Posterior cingulate gyrus (tissue), 11 donors: ENCODE measurements at regions not wholly inside any gene's neighbourhood (a gene's known extent, or its start where the extent isn't known, plus 50 kb on each side); places are given as distances from the start of the nearest gene placed in this dataset.
"Not testable (repeated sequence)": the region's sequence is repeated elsewhere in the genome, so short reads cannot be mapped to it uniquely, and the experiment has no call there.

Experiments
- DNase-seq, 10 donors: peaks; one replicate each; pipeline versions ENCODE4 v3.0.0 to v3.0.0-alpha.2; 2020 to 2021; ENCODE audit warnings: mixed read lengths in 3 of 10
- intact Hi-C: fragments of 100-400 bp; cut with DNase I; formaldehyde crosslinking; loops from one replicate; pipeline ENCODE4 v1.15.1; 2023

DNA sequence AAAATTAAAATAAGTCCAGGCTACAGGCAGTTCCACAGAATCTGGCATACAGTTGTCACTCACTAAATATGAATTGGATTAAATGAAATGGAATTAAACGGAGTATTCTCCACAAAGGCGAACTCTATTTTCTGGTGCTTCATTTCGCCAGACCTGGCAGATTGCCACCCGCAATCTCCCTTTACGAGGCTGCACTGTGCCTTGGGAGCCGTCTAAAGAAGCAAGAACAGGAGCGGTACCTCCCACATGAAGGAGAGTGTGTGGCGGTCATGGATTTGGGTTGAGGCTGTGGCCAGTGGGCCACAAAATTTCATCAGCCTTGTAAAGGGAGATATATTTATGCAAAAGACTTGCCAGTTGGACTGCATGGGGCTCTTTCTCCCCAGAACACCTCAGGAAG, 151.0 kb downstream of the OSR1 start:
- intact Hi-C loops = no loop called here
- DNase-seq = peak in 1 of 10 donors; percentile 69

DNA sequence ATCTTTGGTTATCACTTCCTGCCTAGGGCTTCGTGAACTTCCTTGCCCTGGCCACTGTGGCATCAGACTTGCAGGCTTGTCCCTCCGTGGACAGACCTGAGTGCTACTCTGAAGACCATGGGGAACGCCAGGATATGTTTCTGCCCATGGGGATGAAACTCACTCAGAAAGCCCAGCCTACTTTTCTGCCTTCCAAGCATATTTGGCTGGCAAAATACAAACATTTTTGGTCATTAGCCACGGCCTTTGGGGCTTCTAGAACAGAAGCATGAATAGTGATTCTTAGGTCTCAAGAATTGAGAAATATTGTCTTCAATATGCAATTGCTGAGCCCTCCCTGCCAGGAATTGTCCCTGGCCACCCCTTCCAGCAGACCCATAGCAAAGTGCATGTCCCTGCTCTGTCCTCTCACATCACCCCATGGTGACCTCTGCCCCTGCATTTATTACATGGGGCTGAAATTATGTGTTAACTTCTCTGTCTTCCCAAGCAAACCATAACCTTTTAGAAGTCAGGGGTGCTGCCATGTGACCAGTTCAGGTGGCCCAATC, 152.4 kb downstream of the OSR1 start:
- no peak for DNase-seq
- intact Hi-C loops = no loop called here

DNA sequence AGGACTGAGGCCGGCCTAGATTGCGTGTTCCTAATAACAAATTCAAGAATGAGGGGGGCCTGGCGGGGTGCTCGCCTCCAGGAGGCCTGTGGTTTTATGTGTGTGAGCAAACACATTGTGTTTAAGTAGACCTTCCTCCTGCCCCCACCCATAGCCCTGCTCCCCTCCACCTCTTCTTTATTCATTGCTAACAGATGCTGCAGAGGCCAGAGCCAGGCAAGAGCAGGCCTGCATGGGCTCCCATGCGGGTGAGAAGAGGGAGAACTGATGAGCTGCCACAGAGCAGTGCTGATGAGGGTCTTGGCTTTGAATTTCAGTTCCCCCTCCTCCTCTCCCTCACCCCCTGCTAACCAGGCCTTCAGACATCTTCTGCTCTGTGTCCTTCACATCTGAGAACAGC, 154.6 kb downstream of the OSR1 start:
- DNase-seq = no peak
- intact Hi-C loops = no loop called here

DNA sequence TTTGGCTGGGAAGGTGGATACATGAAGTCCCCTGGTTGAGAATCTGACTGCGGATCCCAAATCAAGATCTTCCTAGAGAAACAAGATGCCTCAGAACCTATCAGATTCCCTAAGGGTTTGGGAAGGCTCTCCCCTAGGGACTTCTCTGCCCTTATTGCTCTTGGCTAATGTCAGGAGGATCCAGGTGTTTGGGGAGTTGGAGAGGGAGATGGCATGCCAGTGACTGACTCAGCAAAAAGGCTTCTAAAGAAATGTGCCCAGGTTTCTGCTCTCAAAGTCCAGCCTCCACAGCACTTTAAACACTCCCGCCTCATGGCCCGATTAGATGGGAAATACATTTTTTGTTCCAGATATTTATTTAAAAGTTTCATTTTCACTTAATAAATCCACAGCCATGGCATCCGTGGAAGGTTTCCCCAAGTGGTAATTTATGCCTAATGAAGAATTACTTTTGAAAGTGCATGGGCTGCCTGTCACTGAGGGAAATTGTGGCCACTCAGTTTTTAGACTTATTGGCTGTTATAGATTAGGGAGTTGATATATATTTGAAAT, 156.4 kb downstream of the OSR1 start:
- no peak for DNase-seq
- intact Hi-C loops = no loop called here

DNA sequence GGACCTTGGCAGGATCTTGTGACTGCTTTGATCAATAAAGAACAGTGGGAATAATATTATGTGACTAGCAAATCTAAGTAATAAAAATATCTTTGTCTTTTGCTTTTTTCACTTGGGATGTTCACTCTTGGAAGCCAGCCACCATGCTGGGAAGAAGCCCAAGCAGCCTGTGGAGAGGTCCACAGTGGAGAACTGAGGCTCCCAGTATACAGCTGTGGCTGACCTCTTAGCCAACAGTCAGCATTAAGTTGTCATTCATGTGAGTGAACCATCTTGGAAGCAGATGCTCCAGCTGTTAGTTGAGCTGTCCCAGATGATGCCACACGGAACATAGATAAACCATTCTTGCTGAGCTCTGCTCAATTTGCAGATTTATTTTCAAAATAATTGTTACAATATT, 160.0 kb downstream of the OSR1 start:
- DNase-seq = peak in 2 of 10 donors; percentile 29 to 78

DNA sequence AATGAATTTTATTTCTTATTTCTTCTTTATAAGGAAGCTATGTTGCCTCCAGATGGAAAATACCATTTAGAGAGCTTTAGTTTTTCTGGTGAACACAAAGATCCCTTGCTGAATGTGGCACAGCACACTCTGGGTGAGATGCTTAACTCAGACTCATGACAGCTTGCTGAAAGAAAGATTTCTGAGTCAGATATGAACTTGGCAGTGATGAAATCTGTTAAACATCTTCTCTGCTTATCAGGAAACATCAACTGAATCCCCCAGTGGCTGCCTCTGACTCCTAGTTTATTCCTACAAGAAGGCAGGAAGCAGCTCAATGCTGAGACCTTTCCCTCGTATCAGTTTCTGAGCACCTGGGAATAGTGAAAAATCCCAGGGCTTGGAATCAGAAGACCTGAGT, 162.8 kb downstream of the OSR1 start:
- DNase-seq = no peak
- intact Hi-C loops = no loop called here

More for the DNA sequence above, 160.0 kb downstream of the OSR1 start:
- intact Hi-C loops = no loop called here

DNA sequence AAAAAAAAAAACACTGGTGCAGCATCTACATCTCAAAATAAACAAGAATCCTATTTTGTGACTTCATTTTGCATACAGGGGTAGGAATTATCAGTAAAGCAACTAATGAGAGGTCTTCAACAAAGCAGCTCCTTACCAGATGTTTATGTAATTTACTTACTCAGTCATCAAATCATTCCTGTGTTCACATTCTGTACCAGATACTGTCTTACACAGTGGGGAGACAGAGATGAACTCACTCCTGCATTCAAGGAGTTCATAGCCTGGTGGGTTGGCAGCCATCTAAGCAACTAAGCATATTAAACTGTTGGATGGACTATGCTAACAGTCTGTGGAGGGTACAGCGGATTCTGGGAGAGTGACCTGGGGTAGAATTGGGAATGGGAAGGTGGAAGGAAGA, 169.0 kb downstream of the OSR1 start:
- no peak for DNase-seq
- intact Hi-C loops = no loop called here

DNA sequence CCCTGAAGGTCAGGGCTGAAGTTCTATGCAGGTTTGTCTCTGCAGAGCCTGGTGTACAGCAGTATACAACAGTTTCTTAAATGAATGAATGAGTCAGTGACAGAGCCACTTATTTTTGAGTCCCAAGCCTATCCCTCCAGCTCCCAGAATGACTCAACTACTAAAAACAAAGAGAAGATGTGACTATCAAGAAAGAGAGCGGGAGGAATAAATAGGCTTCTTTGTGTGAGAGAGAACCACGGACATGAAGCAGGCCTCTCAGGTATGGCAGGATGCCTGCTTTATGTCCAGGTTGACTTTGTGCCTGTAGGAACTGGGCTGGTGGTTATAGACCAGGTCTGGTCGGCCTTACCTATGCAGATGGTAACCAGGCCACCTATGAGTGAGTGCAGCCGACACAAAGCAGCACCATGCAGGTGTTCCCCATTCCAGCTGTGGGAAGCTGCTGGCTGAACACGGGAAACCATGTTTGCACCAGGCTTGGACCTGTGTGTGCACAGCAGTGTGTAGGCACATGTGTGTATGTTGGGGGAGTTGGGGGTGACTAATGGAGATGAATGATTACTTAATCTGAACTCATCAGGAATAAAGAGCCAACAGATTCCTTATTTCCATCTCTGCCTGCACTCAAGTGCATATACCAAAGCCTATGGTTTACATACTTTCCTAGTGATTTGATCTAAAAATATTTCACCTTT, 171.0 kb downstream of the OSR1 start:
- DNase-seq = peak in 1 of 10 donors; percentile 30

DNA sequence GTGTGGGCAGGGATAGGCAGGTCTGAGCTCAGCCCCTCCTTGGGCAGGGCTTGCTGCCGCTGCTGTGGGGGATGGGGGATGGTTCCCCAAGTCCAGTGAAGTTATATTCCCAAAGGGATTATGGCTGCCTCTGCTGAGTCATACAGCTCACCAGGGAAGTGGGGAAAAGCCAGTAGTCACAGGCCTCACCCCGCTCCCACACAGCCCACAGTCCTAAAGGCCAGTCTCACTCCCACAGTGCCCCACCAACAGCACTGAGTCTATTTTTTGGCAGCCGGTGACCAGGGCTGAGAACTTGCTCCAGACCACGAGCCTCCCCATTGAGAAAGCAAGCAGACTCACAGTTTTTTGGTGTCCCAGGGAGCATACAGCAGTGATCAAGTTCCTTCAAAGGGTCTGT, 173.3 kb downstream of the OSR1 start:
- peak in 2 of 10 donors; percentile 55 to 65 for DNase-seq
- intact Hi-C loops = no loop called here

More for the DNA sequence above, 171.0 kb downstream of the OSR1 start:
- intact Hi-C loops = no loop called here

DNA sequence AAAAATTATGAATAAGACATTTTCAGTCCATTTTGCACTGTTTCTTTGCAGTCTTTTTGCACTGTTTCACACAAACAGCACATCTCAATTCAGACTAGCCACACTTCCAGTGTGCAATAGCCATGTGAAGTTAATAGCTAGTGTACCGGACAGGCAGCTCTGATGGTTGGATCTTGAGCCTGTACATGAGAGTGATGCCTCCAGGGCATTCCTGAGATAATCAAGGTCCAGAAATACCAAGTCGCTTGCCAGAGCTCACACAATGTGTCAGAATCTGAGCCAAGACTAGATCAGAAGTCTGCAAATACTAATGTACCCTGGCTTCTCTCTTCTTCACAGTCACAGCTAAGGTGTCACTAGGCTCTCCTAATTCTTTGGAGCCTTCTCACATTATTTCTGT, 180.2 kb downstream of the OSR1 start:
- intact Hi-C loops = no loop called here
- no peak for DNase-seq

DNA sequence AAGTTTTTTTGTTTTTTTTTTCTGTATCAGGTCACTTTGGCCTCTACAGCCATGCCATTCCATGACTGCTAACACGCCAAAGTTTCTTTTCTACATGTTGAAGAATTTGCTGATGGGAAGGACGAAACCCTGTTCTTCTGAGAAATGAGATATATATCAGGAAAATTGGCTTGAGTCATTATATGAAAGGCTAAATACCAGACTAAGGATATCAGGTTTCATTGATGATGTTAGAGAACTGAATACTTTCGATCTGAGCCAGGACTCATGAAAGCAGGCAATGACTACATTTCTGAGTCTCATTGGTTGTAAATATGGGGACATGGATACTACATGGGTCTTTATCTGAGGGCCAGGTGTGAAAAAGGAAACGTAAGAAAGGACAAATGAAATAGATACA, 181.4 kb downstream of the OSR1 start:
- intact Hi-C loops = no loop called here
- no peak for DNase-seq

DNA sequence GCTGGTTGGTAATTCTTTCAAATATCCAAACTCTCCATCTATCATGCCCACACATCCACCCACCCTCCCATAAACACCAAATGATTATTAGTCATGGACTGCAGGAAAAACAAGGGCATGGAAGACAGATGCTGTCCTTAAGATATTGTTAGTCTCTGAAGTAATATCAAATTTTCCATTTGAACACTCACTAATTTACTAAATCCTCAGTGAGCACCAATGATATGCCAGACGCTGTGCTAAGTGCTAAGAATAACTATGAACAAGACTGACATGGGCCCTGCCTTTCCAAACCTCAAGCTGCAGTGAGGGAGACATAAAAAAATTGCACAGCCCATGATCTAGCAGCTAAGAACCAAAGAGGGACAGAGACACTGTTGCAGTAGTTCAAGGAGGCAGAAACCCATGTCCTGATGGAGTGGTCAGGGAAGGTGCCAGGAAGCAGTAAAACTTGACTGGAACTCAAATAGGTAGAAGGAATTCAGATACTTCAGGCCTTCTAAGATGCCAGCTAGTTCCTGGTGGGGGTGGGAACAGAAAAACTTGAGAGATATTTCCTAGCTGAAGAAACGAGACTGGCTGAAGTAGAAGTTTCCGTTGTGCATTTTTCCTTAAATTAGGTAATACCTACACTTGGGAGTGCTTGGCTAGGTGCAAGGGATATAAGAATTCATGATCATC, 182.1 kb downstream of the OSR1 start:
- intact Hi-C loops = no loop called here
- no peak for DNase-seq

DNA sequence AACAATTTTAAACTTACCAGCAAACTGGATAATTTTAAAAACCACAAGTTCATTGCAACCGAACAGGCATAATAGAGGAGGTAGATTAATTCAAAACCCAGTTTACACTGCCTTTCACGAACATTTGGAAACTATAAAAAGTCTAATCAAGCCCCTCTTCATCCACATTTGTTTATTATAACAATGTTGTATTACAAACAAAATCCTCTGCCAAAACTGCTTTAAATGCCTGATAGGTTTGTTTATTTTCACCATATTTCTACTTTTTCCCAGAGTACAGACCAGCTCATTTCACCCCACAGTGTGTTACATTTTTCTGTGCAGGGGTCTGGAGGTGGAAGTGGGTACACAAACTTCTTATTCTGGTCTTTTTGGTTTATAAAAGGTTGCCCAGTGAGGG, 184.2 kb downstream of the OSR1 start:
- no peak for DNase-seq
- intact Hi-C loops = no loop called here

DNA sequence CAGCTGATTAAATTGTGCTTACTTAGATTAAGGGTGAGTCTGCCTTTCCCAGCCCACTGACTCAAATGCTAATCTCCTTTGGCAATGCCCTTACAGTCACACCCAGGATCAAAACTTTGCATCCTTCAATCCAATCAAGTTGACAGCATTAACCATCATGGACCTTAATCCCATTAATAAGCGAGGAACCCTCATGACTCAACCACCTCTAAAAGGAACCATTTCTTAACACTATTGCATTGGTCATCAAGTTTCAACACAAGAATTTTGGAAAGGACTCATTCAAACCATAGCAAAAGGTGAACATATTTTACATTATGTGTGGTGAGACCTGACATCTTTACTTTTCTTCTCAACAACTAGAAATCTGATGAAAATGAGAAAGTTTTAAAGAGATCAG, 187.0 kb downstream of the OSR1 start:
- no peak for DNase-seq
- intact Hi-C loops = no loop called here

DNA sequence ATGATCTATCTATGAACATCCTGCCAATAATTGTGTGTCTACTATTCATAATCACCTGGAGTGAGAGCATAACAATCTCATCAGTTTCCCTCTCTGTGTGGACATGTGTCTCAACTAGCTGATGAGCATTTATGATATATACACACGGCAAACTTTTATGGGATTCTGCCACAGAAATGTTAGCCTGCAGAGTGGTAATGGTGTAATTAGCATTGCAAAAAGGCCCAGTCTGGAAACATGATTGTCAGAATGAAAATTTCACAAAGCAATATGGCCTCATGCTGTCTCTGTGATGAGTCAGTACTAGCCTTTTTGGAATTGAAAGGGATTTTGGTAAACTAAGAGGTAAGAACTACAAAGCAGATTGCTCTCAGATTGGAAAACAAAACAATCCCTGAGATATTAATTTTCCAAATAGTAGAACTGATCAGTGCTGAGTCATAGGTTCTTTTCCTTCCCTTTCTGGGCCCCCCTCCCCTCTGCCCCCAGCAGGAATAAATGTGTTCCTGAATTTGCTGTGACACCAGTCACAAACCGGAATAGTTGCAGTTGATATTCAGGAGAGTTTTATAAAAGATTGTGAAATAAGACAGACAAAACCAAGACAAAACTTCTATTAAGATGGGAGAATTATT, 189.2 kb downstream of the OSR1 start:
- no peak for DNase-seq
- intact Hi-C loops = no loop called here

DNA sequence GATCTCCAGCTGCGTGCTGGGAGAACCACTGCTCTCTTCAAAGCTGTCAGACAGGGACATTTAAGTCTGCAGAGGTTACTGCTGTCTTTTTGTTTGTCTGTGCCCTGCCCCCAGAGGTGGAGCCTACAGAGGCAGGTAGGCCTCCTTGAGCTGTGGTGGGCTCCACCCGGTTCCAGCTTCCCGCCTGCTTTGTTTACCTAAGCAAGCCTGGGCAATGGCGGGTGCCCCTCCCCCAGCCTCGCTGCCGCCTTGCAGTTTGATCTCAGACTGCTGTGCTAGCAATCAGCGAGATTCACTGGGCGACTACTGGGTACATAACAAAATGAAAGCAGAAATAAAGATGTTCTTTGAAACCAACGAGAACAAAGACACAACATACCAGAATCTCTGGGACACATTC, 194.3 kb downstream of the OSR1 start:
- intact Hi-C loops = not testable (repeated sequence)
- DNase-seq = peak in 1 of 10 donors; percentile 20

DNA sequence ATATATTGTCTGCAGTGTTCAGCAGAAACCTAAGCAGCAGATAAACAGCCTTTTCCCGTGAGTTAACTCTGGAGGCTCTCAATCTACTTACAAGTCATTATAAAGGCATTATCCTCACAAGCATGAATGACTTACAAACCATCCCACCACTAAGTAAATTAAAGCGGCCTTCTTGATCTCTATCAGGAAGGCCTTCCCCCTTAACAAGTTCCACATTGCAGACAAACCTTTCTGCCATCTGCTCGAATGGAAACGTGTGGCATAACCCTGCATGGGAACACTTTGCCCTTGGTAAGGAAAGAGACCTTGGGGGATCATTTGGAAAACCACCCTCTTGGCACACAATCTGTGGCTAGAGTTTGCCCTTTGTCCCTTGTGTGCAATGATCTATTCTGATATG, 199.5 kb downstream of the OSR1 start:
- no peak for DNase-seq
- intact Hi-C loops = no loop called here

DNA sequence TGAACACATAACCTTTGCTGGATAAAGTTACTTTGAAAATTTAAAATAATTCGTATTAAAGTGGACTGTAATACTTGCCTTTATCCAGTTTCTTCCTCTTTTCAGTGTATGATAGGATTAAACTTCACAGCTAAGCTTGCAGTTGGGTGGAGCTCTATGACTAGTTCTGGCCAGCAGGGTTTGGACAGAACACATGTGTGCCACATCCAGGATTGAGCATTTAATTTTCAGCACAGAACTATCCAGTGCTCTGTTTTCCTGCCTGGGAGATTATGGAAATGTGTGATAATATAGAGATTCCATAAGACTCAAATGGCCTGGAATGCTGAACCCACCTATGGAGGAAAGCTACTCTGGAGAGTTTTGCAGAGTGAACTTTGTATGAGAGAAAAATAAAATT, 200.2 kb downstream of the OSR1 start:
- no peak for DNase-seq
- intact Hi-C loops = no loop called here

DNA sequence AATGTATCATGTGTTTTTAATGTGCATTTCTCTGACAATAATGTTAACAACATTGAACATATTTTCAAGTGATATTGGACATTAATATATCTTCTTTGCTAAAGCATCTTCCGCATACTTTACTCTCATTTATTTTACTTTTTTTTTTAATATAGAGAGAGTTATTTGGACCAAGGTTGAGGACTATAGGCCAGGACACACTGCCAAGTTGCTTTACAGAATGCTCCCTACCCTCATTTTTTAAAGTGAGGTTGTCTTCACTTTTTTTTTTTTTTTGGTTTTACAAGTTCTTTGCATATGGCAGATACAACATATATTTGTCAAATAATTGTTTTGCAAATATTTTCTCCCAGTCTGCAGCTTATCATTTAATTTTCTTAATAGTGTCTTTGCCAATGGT, 201.8 kb downstream of the OSR1 start:
- DNase-seq = no peak

DNA sequence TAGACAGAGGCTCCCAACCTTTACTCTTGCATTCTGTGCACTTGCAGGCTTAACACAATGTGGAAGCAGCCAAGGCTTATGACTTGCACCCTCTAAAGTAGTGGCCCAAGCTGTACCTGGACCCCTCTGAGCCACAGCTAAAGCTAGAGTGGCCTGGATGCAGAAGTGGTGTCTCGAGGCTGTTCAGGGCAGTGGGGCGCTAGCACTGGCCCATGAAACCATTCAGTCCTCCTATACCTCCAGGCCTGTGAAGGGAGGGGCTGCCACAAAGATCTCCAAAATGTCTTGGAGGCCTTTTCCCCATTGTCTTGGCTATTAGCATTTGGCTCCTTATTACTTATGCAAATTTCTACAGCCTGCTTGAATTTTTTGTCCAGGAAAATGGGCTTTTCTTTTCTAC, 207.7 kb downstream of the OSR1 start:
- intact Hi-C loops = no loop called here
- DNase-seq = no peak

More for the DNA sequence above, 201.8 kb downstream of the OSR1 start:
- intact Hi-C loops = no loop called here

DNA sequence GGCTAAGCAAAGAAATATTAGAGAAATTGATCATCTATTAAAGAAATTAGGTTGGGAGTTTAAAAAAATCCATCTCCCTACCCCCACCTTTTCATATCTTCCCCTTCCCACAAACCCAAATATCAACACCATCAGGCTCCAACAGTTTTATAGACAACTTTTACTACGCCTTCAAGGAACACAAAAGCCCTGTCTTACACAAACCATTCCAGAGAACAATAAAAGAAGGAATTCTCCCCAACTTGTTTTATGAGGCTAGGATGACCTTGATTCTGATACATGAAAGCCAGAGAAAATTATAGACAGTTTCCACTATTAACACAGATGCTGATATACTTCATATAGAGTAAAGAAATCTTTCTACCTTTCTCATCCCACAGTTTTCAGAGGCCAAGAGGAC, 211.6 kb downstream of the OSR1 start:
- intact Hi-C loops = no loop called here
- no peak for DNase-seq
